ENCODE measurements at regions not wholly inside any gene's neighbourhood (a gene's known extent, or its start where the extent isn't known, plus 50 kb on each side); places are given as distances from the start of the nearest gene placed in this dataset.
A peak's percentile ranks its signal among the peaks of the same experiment; 100 is the strongest.
"Not testable (repeated sequence)": the region's sequence is repeated elsewhere in the genome, so short reads cannot be mapped to it uniquely, and the experiment has no call there.

- DNase-seq (ENCODE audit: low read depth) = no peak
These were observed 414.9 kb upstream of the PITX2 start for GRCh38 chr4:111037591-111038360.

DNA sequence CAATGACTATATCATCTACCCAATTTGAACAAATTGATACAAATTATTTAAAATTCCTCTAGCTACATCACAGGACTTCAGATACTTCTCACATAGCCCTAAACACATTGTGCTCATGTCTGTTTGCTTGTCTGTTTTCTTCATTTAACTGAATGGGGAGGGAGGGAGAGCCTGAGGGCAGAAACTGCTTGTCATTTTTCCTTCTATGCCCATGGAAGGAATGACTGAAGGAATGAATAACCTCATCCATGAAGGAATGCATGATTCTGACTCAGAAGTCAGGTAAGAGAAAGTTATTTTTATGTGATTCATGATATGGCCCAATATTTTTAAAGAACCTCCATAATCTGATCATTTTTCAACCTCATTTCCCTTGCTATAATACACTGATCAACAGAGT is 418.0 kb upstream of the PITX2 start:
- no peak for DNase-seq (ENCODE audit: low read depth)

DNA sequence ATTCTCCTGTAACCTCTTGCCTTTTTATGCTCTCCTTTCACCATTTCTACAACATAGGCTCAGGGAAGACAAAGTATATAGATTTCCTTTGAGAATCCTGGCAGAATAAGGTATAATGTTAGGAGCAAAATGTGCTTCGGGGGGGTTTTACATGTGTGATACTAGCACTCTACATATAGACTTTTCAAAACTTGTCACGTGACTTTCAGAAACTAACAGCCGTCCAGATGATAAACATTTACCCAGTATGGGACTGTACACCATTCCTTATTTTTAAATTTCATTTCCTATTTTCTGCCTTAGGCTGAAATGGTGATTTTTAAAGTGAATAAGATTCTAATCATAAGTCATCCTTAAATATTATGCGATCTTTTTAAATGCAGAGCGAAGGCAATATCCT is 420.4 kb upstream of the PITX2 start:
- no peak for DNase-seq (ENCODE audit: low read depth)

GRCh38 chr4:111045992-111046391 is 423.1 kb upstream of the PITX2 start:
- DNase-seq (ENCODE audit: low read depth) = no peak

GRCh38 chr4:111046811-111047210 is 423.9 kb upstream of the PITX2 start:
- DNase-seq (ENCODE audit: low read depth) = no peak

DNA sequence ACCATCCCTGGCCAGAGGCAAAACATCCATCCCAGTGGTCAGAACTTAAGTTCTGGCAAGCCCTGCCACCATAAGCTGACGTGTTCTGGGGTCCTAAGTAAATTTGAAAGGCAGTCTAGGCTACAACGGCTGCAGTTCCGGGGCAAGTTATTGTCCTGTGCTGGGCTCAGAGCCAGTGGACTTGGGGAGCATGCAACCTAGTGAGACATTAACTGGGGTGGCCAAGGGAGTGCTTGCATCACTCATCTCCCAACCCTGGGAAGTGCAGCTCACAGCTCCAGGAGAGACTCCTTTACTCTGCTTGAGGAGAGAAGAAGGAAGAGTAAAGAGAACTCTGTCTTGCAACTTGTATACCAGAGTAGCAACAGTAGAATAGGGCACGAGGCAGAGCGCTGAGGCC is 425.4 kb upstream of the PITX2 start:
- no peak for DNase-seq (ENCODE audit: low read depth)

GRCh38 chr4:111064342-111064993 is 441.6 kb upstream of the PITX2 start:
- peak; percentile 86 for DNase-seq (ENCODE audit: low read depth)

GRCh38 chr4:111066001-111066400 is 443.1 kb upstream of the PITX2 start:
- DNase-seq (ENCODE audit: low read depth) = no peak

- DNase-seq (ENCODE audit: low read depth) = peak; percentile 40
These were observed 443.6 kb upstream of the PITX2 start for GRCh38 chr4:111066447-111066846.

GRCh38 chr4:111066887-111067286 is 444.0 kb upstream of the PITX2 start:
- peak; percentile 51 for DNase-seq (ENCODE audit: low read depth)

DNA sequence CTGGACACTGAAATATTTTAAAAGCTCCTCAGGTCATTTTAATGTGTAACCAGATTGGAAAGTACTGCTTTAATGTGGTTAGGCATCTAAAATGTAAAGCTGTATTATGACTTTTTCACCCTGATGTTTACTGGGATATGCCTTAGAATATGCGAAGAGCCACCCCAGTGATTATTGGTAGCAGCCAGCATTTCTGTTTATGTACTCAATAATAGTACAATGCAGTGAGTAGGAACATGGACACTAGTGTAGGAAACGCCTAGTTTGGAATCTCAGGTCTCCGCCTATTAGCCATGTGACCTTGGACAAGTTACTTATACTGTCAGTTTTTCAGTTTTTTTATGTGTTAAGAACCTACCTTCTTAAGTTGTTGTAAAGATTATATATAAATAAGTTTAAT is 446.0 kb upstream of the PITX2 start:
- no peak for DNase-seq (ENCODE audit: low read depth)

DNA sequence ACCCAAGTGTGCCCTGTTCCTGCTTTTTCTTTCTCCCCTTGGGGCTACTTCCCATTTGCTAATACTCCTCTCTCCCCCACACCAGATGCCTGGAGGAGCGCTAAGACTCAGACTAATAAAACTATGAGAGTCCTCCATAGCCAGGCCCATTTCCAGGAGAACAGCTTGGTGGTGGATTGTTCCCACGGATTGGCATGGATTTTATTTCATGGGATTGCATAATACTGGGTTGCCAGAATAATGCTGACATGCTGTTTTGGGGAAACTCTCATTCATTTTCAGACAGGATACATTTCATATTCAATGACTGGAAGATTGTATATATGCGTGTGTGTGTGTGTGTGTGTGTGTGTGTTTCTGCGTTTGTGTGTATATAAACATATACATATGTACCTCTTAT is 447.5 kb upstream of the PITX2 start:
- DNase-seq (ENCODE audit: low read depth) = no peak

GRCh38 chr4:111074523-111075114 is 451.7 kb upstream of the PITX2 start:
- DNase-seq (ENCODE audit: low read depth) = no peak

DNA sequence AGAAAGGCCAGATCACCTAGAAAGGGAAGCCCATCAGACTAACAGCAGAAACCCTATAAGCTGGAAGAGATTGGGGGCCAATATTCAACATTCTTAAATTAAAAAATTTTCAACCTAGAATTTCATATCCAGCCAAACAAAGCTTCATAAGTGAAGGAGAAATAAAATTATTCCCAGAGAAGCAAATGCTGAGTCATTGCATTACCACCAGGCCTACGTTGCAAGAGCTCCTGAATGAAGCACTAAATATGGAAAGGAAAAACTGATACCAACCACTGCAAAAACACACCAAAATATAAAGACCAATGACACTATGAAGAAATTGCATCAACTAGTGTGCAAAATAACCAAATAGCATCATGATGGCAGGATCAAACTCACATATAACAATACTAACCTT is 453.4 kb upstream of the PITX2 start:
- DNase-seq (ENCODE audit: low read depth) = not testable (repeated sequence)

DNA sequence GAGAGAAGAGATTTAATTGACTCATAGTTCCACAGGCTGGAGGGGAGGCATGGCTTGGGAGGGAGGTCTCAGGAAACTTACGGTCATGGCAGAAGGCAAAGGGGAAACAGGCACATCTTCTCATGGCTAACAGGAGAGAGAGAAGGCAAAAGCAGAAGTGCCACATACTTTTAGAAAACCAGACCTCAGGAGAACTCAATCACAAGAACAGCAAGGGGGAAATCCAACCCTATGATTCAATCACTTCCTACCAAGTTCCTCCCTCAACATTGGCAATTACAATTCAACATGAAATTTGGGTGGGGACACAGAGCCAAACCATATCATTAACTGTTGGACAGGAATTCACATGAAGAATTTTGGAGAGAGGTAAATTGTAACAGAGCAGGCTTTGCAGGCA is 485.3 kb upstream of the PITX2 start:
- DNase-seq (ENCODE audit: low read depth) = no peak

DNA sequence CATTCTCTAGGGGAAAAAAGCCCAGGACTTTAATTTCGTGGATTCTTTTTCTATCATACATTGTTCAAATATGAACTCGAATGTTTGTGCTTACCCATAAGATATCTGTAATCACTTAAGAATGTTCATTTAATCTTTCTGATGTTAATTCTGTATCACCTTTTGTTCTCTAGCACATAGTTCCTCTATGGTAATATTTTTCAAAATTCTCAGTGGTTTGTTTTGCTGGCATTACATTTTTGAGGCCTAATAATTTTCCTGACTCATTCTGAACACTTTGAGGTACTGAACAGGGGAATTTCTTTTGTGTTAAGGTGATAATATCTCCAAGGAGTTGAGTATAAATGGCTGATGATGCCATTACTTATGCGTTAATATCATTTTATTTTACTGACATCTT is 490.7 kb upstream of the PITX2 start:
- DNase-seq (ENCODE audit: low read depth) = no peak

DNA sequence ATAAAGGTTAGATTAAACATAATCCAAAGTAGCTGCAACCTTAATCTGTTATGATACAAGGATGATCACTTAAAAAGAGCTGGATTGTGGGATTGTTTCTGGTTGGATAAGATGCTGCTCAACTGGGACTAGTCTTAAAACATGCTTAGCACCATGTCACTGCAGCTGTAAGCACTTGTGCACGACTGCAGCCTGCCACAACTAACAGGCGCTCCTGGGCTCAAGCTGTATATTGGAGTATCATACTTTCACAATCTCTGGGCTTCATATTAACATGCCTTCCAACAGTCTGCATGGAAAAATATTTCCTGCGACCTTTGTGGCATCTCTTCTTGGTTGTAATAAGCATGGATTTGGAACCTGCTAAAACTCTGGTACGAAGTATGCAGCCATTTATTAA is 493.0 kb upstream of the PITX2 start:
- DNase-seq (ENCODE audit: low read depth) = no peak

DNA sequence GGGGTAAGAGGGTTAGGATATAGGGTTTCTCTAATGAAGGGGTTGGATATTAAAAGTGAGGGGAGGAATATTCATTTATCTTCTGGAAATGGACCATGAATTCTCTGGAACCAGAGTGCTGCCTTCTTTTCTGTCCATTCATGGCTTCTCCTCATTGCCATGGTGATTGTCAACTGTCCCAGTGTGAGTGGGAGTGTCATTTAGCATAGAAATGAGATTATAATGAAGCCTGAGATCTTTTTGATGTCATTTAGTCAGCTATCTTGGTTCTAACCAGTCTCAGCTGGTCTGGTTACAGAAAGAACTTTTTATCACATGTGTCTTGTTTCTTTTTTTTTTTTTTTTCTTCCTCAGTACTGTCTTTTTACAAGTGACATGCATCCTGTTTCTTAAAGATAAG is 497.3 kb upstream of the PITX2 start:
- no peak for DNase-seq (ENCODE audit: low read depth)

- DNase-seq (ENCODE audit: low read depth) = no peak
These were observed 503.5 kb upstream of the PITX2 start for GRCh38 chr4:111126340-111126739.

GRCh38 chr4:111127841-111128240 is 505.0 kb upstream of the PITX2 start:
- no peak for DNase-seq (ENCODE audit: low read depth)

- DNase-seq (ENCODE audit: low read depth) = no peak
These were observed 505.4 kb upstream of the PITX2 start for GRCh38 chr4:111128327-111128726.

DNA sequence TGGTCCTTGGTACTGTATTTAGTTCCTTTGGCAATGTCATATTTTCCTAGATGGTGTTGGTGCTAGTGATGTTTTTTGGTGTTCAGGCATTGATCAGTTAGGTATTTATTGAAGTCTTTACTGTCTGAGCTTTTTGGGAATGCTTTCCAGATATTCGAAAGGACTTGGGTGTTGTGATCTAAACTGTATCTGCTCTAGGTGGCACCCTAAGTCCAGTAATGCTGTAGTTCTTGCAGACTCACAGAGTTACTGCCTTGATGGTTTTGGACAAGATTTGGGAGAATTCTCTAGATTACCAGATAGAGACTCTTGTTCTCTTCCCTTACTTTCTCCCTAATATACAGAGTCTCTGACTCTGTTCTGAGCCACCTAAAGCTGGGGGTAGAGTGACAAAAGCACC is 513.6 kb upstream of the PITX2 start:
- DNase-seq (ENCODE audit: low read depth) = no peak

GRCh38 chr4:111136967-111137366 is 514.1 kb upstream of the PITX2 start:
- DNase-seq (ENCODE audit: low read depth) = no peak

GRCh38 chr4:111143510-111143909 is 520.6 kb upstream of the PITX2 start:
- no peak for DNase-seq (ENCODE audit: low read depth)

Data from non-pigmented ciliary epithelial cell (primary cell).